Osteoblast (primary cell): ENCODE measurements at regions not wholly inside any gene's neighbourhood (a gene's known extent, or its start where the extent isn't known, plus 50 kb on each side); places are given as distances from the start of the nearest gene placed in this dataset.

Experiments used
- DNase-seq: peaks from one replicate; pipeline ENCODE4 v3.0.0; 2011; ENCODE audit warnings: low spot score, mixed read lengths; ENCODE audit not compliant: insufficient read length; ENCODE audit errors: missing footprints
- H2AFZ ChIP-seq: 2 replicates; pipeline ENCODE4 v1.6.0; 2011; ENCODE audit warnings: mild to moderate bottlenecking, low read length
- H3K27ac ChIP-seq: 2 replicates; pipeline ENCODE4 v1.5.1; 2011; ENCODE audit warnings: mild to moderate bottlenecking, low read depth, low read length, moderate library complexity
- H3K27me3 ChIP-seq: 2 replicates; pipeline ENCODE4 v1.6.0; 2012; ENCODE audit warnings: mild to moderate bottlenecking, control low read depth, inconsistent platforms, low read length, moderate library complexity; ENCODE audit not compliant: insufficient read depth
- H3K36me3 ChIP-seq: 2 replicates; pipeline ENCODE4 v1.5.1; 2011; ENCODE audit warnings: mild to moderate bottlenecking, low read length, control low read depth, moderate library complexity; ENCODE audit not compliant: insufficient read depth
- H3K4me1 ChIP-seq: 2 replicates; pipeline ENCODE4 v1.5.1; 2011; ENCODE audit warnings: mild to moderate bottlenecking, low read length, control low read depth, moderate library complexity; ENCODE audit not compliant: insufficient read depth
- H3K4me2 ChIP-seq: 2 replicates; pipeline ENCODE4 v1.6.0; 2011; ENCODE audit warnings: mild to moderate bottlenecking, low read length; ENCODE audit not compliant: insufficient read depth
- H3K4me3 ChIP-seq: fragments of 200-600 bp; sonication (generic); 3 replicates; pipeline ENCODE4 v1.5.1; 2012; ENCODE audit warnings: mild to moderate bottlenecking, low read length, inconsistent platforms; ENCODE audit not compliant: insufficient read depth
- H3K79me2 ChIP-seq: 2 replicates; pipeline ENCODE4 v1.6.0; 2012; ENCODE audit warnings: mild to moderate bottlenecking, low read length, control low read depth, inconsistent platforms; ENCODE audit not compliant: insufficient read depth
- H3K9me3 ChIP-seq: 2 replicates; pipeline ENCODE4 v1.5.1; 2011; ENCODE audit warnings: low read depth, low read length, control low read depth
- H4K20me1 ChIP-seq: 2 replicates; pipeline ENCODE4 v1.6.0; 2012; ENCODE audit warnings: mild to moderate bottlenecking, low read length, control low read depth; ENCODE audit not compliant: insufficient read depth
- CTCF ChIP-seq: IDR thresholded peaks from 2 replicates; pipeline ENCODE4 v1.5.1; 2011; ENCODE audit warnings: mild to moderate bottlenecking, low read depth, low read length, moderate library complexity; ENCODE audit errors: extremely low read depth

- Histone ChIP-seq H3K4me3 (no peak overlapping the region), H3K27me3 (no peaks in the 10 kb centered on the region), H3K79me2 (no peaks in the 10 kb centered on the region), H4K20me1 (no peaks in the 10 kb centered on the region), H3K4me2 (no peak overlapping the region), H3K4me1 (no peaks in the 10 kb centered on the region), H3K27ac (no peak overlapping the region), H3K36me3 (no peaks in the 10 kb centered on the region), H3K9me3 (no peaks in the 10 kb centered on the region), H2AFZ (no peak overlapping the region)
- DNase-seq = no peak
- no peak for TF ChIP-seq CTCF
Measured at GRCh38 chr11:86889001-86889341, 66.2 kb downstream of the FZD4 start.

GRCh38 chr11:86891036-86891435 lies 64.2 kb downstream of the FZD4 start:
- no peak for DNase-seq
- no peak overlapping the region for H3K27ac ChIP-seq
- H3K4me1 ChIP-seq = no peaks in the 10 kb centered on the region
- H3K27me3 ChIP-seq = no peaks in the 10 kb centered on the region
- H4K20me1 ChIP-seq = no peaks in the 10 kb centered on the region
- no peaks in the 10 kb centered on the region for H3K79me2 ChIP-seq
- H3K9me3 ChIP-seq = no peaks in the 10 kb centered on the region
- no peak overlapping the region for H3K4me3 ChIP-seq
- H3K4me2 ChIP-seq = no peak overlapping the region
- H3K36me3 ChIP-seq = no peaks in the 10 kb centered on the region
- no peak for TF ChIP-seq CTCF
- H2AFZ ChIP-seq = no peak overlapping the region

- H4K20me1 ChIP-seq = no peaks in the 10 kb centered on the region
- H3K4me1 ChIP-seq = peaks cover 6% of the 10 kb centered on the region
- no peaks in the 10 kb centered on the region for H3K27me3 ChIP-seq
- H3K79me2 ChIP-seq = no peaks in the 10 kb centered on the region
- H3K4me2 ChIP-seq = no peak overlapping the region
- DNase-seq = no peak
- no peak overlapping the region for H2AFZ ChIP-seq
- H3K27ac ChIP-seq = no peak overlapping the region
- TF ChIP-seq CTCF = no peak
- no peak overlapping the region for H3K4me3 ChIP-seq
- H3K9me3 ChIP-seq = no peaks in the 10 kb centered on the region
- H3K36me3 ChIP-seq = no peaks in the 10 kb centered on the region
Measured at GRCh38 chr11:86893235-86893634, 62.0 kb downstream of the FZD4 start.
